ENCODE measurements at regions not wholly inside any gene's neighbourhood (a gene's known extent, or its start where the extent isn't known, plus 50 kb on each side); places are given as distances from the start of the nearest gene placed in this dataset.

- DNase-seq: no peak
Measured at GRCh38 chr7:50160206-50160605, 67.2 kb upstream of the ZPBP start.

GRCh38 chr7:50159154-50159553 lies 66.1 kb upstream of the ZPBP start:
- no peak for DNase-seq

GRCh38 chr7:50156706-50157105 lies 63.7 kb upstream of the ZPBP start:
- DNase-seq: no peak

GRCh38 chr7:50156163-50156562 lies 63.1 kb upstream of the ZPBP start:
- no peak for DNase-seq

GRCh38 chr7:50155755-50156154 lies 62.7 kb upstream of the ZPBP start:
- DNase-seq: no peak

- DNase-seq: no peak
Measured at GRCh38 chr7:50153995-50154394, 60.9 kb upstream of the ZPBP start.

- no peak for DNase-seq
Measured at GRCh38 chr7:50153148-50153547, 60.1 kb upstream of the ZPBP start.

GRCh38 chr7:50152486-50152885 lies 59.4 kb upstream of the ZPBP start:
- no peak for DNase-seq

GRCh38 chr7:50151661-50152060 lies 58.6 kb upstream of the ZPBP start:
- no peak for DNase-seq

- no peak for DNase-seq
Measured at GRCh38 chr7:50151001-50151400, 58.0 kb upstream of the ZPBP start.

GRCh38 chr7:50149369-50149768 lies 56.3 kb upstream of the ZPBP start:
- no peak for DNase-seq

- DNase-seq: no peak
Measured at GRCh38 chr7:50147951-50148808, 55.1 kb upstream of the ZPBP start.

GRCh38 chr7:50146692-50147091 lies 53.6 kb upstream of the ZPBP start:
- DNase-seq: no peak

- DNase-seq: no peak
Measured at GRCh38 chr7:50145801-50146338, 52.8 kb upstream of the ZPBP start.

GRCh38 chr7:50145226-50145625 lies 52.2 kb upstream of the ZPBP start:
- no peak for DNase-seq
